GM18909 (cell line): ENCODE measurements at regions not wholly inside any gene's neighbourhood (a gene's known extent, or its start where the extent isn't known, plus 50 kb on each side); places are given as distances from the start of the nearest gene placed in this dataset.

ENCODE experiments used
- ATAC-seq: cut with Tn5 transposase; IDR thresholded peaks from one replicate; pipeline ENCODE4 v1.9.1; 2021; ENCODE audit warnings: mild to moderate bottlenecking; ENCODE audit not compliant: unreplicated experiment, poor library complexity

DNA sequence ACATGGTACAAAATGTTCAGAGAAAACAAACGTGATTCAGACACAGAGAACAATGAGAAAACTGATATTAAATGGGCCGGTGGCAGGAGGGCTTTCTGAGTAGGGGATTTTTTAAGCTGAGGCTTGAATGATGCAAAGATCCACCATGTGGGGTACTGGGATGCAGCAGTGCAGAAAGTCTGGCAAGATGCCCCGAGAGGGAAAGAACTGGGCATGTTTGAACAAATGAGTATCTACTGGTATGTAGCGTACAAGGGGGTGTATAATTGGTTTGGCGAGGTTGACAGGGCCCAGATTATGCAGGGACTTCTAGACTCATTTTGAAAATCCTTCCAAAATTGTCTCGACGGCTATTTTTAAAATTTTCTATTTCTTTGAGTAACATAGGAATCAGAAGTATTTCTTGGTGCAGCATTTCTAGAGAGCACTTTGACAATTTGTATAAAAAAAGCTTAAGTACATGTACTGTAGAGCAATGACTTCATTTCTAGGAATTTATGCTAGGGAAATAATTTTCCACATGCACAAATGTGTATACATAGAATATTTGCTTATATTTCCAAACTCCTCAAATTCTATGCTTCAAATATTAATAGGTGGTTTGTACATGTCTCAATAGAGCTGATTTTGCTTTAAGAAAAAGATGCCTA lies 119.6 kb upstream of the DOK5 start:
- ATAC-seq = no peak

DNA sequence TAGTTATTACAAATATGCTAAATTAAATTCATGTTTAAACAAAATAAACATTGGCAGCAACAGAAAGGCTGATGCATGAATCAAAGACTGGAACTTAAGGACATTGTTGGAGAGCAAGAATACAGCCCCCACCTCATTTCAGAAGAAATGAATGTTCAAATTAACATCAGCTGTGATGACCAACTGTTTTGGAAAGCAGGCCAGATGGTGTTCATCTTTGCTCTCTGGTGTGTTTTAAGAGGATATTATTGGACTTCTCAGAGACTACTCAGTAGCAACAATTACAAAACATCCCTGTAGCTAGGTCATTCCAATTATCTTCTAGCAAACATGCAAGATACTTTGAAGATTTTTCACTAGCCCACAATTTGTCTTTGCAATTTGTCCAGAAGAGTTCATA lies 118.6 kb upstream of the DOK5 start:
- ATAC-seq = no peak

DNA sequence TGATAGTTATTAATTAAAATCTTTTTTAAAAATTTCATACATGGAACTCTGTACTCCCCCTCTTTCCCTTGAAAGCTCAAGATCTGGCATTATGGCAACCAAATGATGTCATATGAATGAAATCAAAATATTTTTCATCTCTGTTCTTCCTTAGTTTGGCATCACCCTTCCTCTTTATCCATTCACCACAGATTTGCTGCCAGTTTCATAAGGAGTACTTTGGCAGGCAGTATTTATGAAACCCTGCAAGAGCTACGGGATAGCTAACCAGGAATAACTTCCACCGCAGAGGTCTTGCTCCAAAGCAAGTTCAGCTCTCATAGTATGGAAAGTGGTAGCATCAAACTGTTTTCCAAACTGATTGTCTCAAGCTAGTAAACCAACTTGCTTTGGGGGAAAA lies 113.9 kb upstream of the DOK5 start:
- ATAC-seq = no peak

DNA sequence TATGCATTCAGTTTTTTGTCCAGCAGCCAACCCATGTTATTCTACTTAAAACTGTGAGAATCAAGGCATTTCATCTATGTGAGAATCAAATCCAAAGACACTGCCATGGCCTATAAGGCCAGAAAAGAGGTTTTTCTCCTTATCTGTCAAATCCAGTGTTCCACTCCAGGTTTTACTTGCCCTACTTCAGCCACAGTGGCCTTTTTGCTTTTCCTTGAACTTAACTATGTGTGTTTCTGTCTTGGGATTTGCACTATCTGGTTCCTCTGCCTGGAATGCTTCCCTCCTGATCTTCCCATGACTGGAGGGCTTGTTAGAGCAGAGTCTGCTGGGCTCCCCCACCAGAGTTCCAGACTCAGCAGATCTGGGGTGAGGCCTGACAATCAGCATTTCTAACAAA lies 113.1 kb upstream of the DOK5 start:
- ATAC-seq = no peak

DNA sequence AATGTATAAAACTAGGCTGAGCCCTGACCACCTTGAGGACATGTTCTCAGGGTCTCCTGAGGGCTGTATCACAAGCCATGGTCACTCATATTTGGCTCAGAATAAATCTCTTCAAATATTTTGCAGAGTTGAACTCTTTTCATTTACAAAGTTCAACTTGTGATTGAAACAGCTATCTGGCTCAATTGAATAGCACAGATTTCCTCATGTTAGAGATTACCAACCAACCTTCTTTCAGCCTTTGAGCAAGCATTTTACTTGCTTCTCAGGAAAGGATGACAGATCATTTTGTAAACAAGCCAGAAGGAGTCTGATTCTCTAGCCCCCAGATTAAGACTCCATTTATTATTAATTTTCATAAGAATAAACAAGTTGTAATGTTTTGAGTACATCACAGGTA lies 111.0 kb upstream of the DOK5 start:
- no peak for ATAC-seq

DNA sequence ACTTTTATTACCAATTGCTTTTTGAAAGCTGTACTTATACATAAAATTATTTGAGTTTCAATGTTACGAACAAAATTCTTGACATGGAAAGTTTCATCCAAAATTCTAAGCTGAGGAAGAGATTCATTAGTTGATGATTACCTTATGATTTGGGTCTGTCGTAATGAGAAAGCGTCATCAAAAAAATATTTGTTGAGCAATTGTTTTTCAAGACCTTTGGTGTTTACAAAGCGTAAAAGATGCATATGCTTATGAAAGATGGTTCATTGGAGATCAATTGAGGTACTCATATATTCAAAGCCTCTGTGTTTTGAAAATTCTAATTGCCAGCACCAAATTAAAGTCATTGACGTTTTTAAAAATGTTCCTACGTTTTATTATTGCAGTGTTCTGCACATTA lies 110.5 kb upstream of the DOK5 start:
- no peak for ATAC-seq

DNA sequence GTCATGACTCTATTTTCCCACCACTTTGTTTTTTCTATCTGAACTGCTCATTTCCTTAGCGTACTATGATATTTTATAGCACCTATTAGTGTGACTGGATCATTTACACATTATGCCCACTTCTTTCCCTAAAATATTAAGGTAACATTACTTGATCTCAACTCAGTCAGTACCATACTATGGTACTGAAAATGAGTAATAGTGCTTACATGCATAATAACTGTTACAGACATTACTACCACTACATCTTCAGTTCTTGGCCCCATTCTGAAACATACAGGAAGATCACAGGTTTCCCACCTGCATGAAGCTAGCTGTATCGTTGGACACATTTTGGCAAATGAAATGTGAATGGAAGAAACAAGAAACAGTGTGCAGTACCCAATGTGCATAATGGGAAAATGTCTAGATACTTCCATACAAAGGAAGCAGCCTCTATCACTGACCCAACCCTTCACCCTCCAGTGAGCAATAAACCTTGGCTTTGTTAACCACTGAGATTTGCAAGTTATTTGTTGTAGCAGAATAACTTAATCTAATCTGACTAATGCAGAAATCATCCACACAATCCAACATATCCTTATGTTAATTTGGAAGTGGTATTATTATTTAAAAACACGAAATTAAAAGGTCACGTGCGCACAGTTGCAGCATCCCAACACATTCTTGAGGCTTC lies 108.6 kb upstream of the DOK5 start:
- no peak for ATAC-seq

DNA sequence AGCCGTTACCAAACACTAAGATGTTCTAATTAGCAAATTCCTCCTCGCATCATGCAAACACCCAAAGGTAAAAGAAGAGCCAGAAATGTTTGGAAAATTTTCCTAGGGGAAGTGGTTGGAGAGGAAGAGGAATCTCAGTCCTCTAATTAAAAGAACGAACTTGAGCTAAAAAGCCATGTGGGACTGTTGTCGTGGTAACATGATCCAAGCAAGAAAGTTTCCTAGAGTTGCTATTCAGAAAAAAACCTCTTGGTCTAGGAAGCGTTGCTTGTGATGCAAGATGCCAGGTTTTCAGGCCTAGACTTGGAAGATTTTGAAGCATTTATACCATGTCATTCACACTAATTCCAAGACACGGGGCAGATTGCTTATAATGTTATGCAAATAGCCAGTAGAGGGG lies 106.8 kb upstream of the DOK5 start:
- ATAC-seq = no peak

DNA sequence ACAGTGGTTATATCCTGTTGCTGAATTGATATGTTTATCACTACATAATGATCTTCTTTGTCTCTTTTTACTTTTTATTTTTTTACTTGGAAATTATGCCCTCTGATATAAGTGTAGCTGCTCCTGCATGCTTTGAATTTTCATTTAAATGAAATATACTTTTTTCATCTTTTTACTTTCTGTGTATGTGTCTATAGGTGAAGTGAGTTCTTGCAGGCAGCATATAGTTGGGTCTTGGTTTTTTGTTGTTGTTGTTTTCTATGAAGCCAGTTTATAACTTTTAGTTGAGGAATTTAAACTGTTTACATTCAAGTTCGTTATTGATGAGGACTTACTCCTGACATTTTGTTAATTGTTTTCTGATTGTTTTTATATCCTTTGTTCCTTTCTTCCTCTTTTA lies 103.1 kb upstream of the DOK5 start:
- no peak for ATAC-seq

DNA sequence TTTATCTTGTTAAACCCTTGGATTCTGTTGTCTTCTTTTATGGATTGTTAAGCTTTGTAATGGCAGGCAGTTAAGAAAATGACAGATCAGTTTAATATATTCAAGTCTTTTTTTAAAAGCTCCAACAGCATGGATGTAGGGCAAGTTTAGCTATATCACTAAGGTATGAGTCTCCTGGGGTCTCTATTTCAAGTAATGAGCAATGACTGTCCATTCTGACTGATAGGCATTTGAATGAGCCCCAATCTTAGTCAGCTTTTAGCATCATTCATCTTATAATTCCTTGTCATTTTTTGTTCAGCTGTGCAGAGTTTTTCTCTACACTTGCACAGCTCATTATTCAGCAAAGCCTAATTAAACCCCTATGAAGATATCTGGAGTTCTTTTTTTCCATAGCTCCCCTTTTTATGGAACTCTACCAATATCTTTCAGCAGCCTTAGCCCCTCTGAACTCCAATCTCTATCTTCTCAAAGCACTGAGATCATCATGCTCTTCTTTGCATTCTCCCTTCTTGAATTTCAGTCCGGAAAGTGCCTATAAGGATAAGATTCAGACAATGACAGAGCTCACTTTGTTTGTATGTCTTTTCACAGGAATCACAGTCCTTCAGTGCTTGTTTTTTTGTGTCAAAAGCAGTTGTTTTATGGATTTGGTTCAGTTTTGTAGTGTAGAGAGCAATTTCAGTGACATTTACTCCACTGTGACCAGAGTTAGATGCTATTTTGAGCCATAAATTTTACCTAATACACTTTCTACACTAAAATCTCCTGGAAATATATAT lies 97.2 kb upstream of the DOK5 start:
- ATAC-seq = no peak

DNA sequence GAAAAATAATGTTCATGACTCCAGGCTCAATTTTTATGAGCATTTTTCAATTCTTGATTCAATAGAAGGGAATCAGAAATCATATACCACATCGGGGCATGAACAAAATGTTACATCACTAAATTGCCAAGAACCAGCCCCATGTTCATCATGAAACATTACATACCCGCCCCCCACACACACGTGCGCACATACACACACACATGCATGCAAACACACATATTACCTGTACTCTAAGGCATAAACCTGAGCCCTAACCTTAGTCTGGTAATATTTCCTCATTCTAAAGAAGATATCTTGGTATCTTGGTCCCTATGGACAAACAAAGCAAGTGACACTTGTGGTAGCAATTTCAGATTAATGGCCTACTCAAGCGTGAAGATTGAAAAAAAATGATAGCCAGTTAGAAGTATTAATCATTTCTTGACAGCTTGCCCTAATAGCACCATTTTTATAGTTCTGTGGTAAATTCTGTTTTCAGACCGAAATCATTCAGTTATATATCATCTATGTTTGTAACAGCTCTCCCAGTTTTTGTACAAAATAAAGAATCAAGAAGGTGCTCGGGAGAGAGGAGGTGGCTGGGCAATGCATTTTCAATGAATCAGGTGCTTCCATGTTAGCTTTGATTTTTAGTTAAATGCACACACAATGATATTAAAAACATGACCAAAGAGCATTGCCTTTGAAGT lies 95.4 kb upstream of the DOK5 start:
- no peak for ATAC-seq

DNA sequence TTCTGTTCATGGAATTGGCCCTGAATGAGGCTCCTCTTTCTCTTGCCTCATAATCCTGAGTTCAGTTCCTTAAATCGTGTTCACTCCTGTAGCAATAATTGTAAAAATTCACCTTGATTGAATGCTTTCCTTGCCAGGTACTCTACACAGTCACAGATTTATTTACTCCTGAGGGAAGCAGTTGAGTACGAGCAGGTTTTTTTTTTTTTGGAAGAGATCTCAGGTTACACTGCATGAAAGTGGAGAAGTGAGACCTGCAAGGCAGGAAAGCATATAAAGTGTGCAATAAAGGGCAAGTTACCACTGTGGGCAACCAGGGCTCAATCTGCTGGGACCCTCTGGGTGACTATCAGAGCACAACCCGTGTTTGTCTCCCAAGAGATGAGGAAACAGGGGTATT lies 93.0 kb upstream of the DOK5 start:
- ATAC-seq = no peak

DNA sequence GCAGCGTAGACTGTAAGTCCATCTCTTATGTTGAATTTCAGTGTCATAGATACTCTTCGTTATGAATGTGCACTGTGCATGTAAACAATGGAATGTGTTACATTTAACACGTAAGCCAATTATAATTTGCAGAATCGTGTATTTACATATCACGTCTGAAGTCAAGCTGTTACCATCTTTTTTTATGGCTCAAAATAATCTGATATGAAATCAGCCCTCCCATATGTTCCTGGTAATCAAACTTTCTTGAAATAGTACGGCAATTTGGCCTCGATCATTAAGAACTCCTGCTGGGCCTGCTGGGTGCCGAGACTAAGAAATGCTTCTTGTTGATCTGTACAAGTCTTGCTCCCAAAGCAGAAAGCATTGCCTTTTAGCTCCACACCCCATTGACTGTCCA lies 89.6 kb upstream of the DOK5 start:
- ATAC-seq = no peak

DNA sequence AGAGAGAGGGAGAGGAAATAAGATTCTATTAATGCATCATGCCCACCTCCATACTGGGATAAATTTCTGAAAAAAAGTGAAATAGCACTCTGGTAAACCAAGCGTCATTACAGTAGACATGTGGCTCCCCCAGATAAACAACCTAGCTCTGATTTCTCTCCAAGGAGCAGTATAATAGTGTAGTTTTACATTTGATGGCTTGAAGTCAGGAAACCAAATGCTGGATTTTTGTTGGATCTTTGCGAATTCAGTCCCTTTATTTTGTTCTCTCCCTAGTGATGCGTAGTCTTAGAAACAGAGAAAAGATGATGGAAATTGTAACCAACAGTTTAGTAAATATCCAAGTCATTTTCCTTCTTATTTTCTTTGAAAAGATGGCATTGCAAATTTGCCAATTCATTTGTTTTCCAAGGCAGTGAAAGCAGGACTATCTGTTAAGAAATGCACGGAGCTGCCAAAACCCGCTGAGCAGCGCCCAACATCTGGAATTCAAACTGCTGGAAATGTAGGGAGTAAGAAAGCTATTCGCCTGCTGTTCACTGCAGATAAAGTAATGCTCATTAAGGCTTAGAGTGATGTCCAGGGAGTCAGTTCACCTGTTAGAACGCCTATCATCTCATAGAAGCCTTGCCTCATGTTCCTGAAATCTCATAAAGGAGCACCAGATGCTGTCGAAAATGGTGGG lies 85.7 kb upstream of the DOK5 start:
- ATAC-seq = no peak

DNA sequence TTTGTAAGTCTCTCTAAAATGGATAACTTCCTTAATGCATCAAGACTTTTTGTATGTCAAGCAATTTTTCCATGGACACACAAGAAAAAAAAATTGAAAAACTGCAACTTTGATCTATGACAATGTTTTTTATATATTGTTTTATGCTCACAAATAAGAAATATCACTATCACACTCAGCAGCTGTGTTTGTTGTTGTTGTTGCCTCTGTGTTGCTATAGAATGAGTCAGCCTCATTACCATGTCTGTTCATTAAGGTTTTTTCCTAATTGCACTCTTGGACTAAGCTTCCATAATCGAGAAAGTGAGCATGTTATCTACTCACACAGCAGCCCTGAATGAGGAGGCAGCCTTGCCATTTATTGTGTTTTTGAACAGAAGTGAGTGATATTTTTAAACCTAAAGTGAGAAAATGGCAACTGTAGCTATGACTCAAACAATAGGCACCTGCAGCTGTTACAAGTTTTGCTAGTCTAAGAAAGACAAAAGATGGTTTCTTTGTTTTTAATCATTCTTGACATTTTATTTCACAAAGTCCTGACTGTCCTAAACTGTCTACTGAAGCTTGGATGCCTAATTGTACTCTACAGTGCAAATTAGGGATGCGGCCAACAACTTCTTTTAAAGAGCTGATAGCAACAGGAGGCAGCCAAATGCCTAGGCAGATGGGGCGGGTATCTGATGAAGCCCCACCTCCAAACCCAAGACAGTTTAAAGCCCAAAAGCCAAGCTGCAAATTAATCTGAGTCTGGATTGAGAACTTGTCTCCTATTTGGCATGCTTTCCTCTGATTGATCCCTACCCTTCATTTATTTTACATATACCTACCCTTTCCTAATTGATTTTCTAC lies 77.9 kb upstream of the DOK5 start:
- no peak for ATAC-seq

DNA sequence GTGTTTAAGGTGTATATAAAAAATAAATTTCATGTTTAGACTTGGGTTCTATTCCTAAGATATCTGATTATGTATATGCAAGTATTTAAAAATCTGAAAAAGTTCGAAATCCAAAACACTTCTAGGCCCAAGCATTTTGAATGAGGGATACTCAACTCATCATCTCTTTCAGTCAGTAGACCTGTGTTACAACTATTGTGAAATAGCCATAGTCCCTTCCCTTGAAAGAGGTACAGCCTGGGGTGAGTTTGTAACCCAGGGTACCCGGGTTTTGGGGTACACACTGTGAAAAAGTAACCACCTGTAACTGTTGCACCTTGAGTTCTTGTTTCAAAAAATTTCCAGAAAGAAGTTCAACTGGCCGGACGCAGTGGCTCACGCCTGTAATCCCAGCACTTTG lies 76.6 kb upstream of the DOK5 start:
- no peak for ATAC-seq

DNA sequence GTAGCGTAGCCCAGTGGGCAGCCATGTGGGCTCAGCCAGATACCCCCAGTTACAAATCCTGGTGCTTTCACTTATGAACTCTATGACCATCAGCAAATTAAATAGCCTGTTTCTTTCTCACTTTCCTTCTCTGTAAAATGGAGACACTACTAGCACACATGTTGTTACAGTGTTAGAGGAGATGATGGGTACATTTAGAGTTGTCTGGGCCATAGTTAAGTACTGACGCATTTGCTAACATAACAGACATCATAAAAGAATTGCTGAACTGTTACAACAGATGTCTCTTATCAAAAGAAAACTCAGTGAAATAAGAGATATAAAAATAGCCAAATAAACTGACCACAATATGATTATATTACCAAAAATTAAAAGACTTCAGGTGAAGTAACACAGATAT lies 69.9 kb upstream of the DOK5 start:
- no peak for ATAC-seq

DNA sequence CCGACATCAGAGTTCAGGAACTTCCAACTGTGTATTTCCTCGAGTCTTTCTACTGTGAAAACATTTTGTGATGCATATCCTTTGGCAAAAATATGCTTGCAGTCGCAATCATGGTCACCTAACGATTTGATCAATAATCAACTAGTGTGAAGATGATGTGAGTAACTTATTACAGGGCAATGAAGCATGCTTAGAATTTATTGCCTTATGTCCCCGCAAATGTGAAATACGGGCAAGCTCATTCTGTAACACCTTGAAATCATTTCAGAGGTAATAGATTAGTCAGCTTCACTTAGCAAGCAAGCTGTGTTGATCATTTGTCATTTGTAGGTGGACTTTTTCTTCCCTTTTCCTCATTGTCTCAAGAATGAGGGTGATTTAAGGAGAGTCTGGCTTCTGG lies 67.9 kb upstream of the DOK5 start:
- ATAC-seq = no peak

DNA sequence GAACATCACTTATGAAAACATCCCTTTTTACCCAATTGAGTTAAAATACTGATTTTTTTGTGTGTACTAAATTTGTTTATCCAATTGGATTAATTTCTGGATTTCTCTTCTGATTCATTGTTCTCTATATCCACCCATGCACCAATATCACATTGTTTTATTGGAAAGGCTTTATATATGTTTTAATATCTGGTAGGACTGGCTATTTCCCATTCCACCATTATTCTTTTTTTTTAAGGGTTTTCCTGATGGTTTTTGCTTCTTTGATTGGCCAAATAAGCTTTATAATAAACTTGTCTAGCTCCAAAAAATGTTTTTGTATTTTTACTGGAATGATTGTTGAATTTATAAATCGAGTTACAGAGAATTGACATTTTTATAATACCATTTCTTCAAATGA lies 59.4 kb upstream of the DOK5 start:
- no peak for ATAC-seq

DNA sequence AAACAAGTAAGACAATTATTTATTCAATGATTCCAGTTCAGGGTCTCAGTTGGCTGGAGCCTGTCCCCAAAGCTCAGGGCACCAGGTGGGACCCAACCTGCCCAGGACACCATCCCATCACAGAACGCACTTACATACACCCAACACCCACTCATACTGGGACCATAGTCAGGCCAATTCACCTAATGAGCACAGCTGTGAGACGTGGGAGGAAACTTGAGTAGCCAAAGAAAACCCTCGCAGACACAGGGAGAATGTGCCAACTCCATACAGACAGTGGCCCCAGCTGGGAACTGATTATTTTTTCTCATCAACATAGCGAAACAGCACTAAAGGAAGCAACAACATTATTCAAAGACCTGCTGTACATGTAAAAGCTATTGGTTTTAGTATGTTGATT lies 58.6 kb upstream of the DOK5 start:
- ATAC-seq = no peak
